ENCODE measurements at regions not wholly inside any gene's neighbourhood (a gene's known extent, or its start where the extent isn't known, plus 50 kb on each side); places are given as distances from the start of the nearest gene placed in this dataset.

GRCh38 chr2:220044383-220044782 is 417.0 kb downstream of the SLC4A3 start:
- intact Hi-C loops (cut with micrococcal nuclease), result no loop called here
- Mint-ChIP-seq H3K36me3 (ENCODE audit: low read depth) (no peaks in the 10 kb centered on the region), H3K27me3 (ENCODE audit: low read depth) (peaks cover 2% of the 10 kb centered on the region), H3K4me1 (ENCODE audit: low read depth) (no peaks in the 10 kb centered on the region), H3K27ac (no peak overlapping the region), H3K4me3 (no peak overlapping the region), H3K9me3 (peaks cover 2% of the 10 kb centered on the region)
- CTCF ChIA-PET, result no interaction called here
- no peak for DNase-seq

DNA sequence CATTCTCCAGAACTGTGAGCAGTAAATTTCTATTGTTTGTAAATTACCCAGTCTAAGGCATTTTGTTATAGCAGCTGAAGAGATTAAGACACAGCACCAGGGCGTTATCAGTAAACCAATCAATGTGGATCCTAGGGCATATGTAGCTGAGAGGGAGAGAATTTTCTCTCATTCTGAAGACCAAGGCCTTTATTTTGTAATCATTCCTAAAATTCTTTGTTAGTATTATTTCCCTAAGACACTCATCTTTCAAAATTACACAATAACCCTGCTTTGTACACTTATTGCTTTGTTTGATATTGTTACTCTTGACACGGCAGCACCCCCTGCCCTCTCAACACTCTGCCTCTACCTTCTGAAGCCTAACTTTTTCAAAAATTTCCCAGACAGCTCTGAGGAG is 419.1 kb downstream of the SLC4A3 start:
- peaks cover 2% of the 10 kb centered on the region for H3K27me3 Mint-ChIP-seq (ENCODE audit: low read depth)
- H3K9me3 Mint-ChIP-seq, result peaks cover 2% of the 10 kb centered on the region
- CTCF ChIA-PET, result no interaction called here
- H3K27ac Mint-ChIP-seq, result no peak overlapping the region
- no peak for DNase-seq
- intact Hi-C loops (cut with micrococcal nuclease), result no loop called here
- no peak overlapping the region for H3K4me3 Mint-ChIP-seq
- H3K4me1 Mint-ChIP-seq (ENCODE audit: low read depth), result no peaks in the 10 kb centered on the region
- no peaks in the 10 kb centered on the region for H3K36me3 Mint-ChIP-seq (ENCODE audit: low read depth)

DNA sequence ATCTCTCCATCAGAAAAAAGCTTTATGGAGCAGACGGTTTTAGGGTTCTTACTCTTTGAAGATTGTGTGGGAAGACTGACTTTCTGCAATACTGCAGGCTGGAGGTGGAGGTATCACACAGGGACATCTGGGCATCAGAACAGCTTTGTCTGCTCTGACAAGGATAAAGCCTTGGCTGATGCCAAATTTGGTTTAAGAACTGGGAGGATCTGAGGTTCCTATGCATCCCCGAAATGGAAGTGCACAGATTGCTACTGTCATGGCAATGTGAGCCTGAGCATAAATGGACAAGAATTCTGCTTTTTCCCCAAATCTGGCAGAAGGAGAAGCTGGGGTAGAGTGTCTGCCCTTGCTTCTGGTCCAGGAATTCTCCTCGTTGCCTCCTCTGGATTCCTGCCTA is 424.3 kb downstream of the SLC4A3 start:
- Mint-ChIP-seq H3K27me3 (ENCODE audit: low read depth) (no peaks in the 10 kb centered on the region), H3K4me3 (no peak overlapping the region), H3K27ac (no peak overlapping the region), H3K36me3 (ENCODE audit: low read depth) (no peaks in the 10 kb centered on the region), H3K4me1 (ENCODE audit: low read depth) (no peaks in the 10 kb centered on the region), H3K9me3 (peaks cover 2% of the 10 kb centered on the region)
- CTCF ChIA-PET, result no interaction called here
- DNase-seq, result no peak
- intact Hi-C loops (cut with micrococcal nuclease), result no loop called here

DNA sequence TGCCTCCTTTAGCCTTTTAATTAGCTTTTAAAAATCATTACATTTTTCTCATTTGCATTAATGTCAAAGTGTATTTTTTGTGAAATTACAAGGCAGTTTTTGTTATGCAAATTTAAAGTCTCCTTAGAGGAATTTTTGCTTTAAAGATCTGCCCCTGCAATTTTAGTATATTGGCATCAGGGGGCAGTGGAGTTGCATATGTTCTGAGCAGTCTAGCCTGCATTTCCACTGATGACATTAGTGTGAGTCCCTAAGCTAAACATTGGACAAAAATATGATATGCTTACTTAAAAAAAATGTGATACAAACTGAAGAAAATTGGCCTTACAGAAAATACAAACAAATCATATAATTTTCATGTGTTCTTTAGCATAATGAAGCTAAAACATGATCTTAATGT is 426.5 kb downstream of the SLC4A3 start:
- Mint-ChIP-seq H3K27me3 (ENCODE audit: low read depth) (no peaks in the 10 kb centered on the region), H3K27ac (no peak overlapping the region), H3K36me3 (ENCODE audit: low read depth) (no peaks in the 10 kb centered on the region), H3K4me1 (ENCODE audit: low read depth) (no peaks in the 10 kb centered on the region), H3K9me3 (peaks cover 2% of the 10 kb centered on the region), H3K4me3 (no peak overlapping the region)
- intact Hi-C loops (cut with micrococcal nuclease), result loop anchor here (2.0 kb wide), 1 partner anchor 1519 kb away; the partner anchor contains the start of gene EPHA4
- no peak for DNase-seq
- CTCF ChIA-PET, result no interaction called here

DNA sequence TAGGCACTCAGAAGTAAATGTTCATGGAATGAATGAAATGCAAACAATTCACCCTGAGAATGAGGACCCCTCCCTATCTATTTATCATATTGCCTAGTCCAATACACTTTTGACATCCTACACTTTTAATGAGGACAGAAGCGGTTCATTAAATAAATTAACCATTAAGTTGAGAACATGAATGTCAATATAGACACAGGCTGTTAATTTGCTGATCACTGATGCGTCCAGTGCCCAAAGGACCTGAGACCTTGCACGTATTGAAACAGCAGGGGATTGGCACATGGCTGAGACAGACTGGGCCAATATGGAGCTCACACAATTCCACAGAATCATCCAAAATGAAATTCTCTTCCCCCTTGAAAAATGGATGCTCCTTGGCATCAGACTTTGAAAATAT is 430.0 kb downstream of the SLC4A3 start:
- Mint-ChIP-seq H3K4me3 (no peak overlapping the region), H3K4me1 (ENCODE audit: low read depth) (no peaks in the 10 kb centered on the region), H3K36me3 (ENCODE audit: low read depth) (no peaks in the 10 kb centered on the region), H3K27me3 (ENCODE audit: low read depth) (peaks cover 1% of the 10 kb centered on the region), H3K27ac (no peak overlapping the region), H3K9me3 (peaks cover 2% of the 10 kb centered on the region)
- intact Hi-C loops (cut with micrococcal nuclease), result no loop called here
- CTCF ChIA-PET, result no interaction called here
- DNase-seq, result no peak

DNA sequence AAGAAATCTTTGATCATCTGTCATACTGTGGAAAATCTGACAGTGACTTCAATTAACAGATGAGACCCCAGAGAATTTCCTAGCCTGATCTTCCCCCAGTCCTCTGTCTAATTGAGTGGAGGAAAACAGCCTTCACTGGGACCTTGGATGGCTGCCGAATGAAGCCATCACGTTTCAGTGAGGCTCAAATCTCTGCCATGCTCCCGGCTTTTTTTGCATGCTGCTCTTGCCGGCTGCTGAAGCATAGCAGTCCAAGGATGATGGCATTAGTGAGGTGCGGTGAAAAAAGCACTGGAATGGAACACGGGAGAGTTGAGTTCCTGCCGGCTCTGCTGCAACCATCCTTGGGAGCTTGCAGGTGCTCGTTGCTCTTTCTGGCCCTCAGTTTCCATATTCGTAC is 430.5 kb downstream of the SLC4A3 start:
- no peak overlapping the region for H3K27ac Mint-ChIP-seq

DNA sequence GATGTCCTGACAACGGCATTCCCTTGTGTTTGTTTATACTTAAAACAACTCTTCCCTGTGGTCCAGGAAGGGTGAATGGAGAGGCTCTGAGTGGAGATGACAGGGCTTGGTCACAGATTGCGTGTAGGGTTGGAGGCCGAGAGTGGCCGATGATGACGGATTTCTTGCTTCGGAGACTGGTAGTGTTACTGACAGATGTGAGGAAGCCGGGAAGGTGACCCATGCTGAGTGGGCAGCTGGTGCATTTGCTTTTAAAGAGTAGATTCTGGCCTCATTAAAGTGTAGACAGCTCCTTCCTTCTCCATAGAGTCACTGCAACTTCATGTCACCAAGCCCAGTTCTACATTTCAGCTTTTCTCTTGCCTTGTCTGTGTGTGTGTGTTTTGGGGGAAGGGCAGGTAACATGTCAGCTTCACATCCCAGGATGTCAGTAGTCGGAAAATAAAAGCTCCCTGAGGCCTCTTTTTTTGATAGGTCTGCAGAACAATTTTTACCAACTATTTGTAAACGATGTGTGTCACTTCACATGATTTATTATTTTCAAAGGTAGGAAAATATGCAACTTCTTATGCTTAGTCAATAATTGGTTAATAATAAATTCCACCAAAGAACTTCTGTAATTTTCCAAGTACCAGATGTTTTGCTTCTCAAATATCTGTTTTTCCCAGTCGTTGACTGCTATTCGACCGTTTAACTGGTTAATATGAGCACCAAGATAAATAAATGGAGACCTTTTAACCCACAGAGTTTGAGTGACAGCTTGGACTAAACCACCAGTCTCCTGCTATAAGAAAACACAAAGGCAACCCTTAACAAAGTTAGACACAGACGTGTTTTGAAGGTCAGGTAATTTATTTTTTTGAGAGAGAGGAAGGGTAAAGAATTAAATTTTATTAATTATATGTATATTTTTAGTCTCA is 436.9 kb downstream of the SLC4A3 start:
- CTCF ChIA-PET, result no interaction called here
- Mint-ChIP-seq H3K27ac (no peak overlapping the region), H3K27me3 (ENCODE audit: low read depth) (peaks cover under 1% of the 10 kb centered on the region), H3K4me1 (ENCODE audit: low read depth) (no peaks in the 10 kb centered on the region), H3K4me3 (no peak overlapping the region), H3K36me3 (ENCODE audit: low read depth) (no peaks in the 10 kb centered on the region), H3K9me3 (no peaks in the 10 kb centered on the region)
- no peak for DNase-seq
- intact Hi-C loops (cut with micrococcal nuclease), result no loop called here

More for the DNA sequence above, 430.5 kb downstream of the SLC4A3 start:
- no peaks in the 10 kb centered on the region for H3K4me1 Mint-ChIP-seq (ENCODE audit: low read depth)
- DNase-seq, result no peak
- H3K4me3 Mint-ChIP-seq, result no peak overlapping the region
- H3K27me3 Mint-ChIP-seq (ENCODE audit: low read depth), result peaks cover 1% of the 10 kb centered on the region
- intact Hi-C loops (cut with micrococcal nuclease), result no loop called here
- peaks cover 2% of the 10 kb centered on the region for H3K9me3 Mint-ChIP-seq
- CTCF ChIA-PET, result no interaction called here
- H3K36me3 Mint-ChIP-seq (ENCODE audit: low read depth), result no peaks in the 10 kb centered on the region

DNA sequence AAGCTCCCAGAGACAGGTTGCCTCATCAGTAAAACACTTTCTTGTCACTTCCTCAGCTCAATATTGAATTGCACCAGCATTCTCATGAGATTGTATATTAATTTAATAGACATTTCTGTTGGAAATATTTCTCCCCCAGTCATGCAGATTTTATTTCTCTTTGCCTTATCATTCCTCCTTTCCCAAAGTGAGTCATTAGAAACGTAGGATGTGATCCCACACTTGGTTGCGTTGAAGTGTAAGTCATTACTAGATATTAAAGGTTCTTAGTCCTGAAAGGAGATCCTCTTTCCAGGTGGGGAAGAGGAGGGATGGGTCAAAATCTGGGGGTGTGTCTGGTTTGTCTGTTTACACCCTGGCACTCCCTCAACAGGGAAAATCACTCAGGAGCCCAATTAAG is 438.2 kb downstream of the SLC4A3 start:
- Mint-ChIP-seq H3K27me3 (ENCODE audit: low read depth) (no peaks in the 10 kb centered on the region), H3K36me3 (ENCODE audit: low read depth) (no peaks in the 10 kb centered on the region), H3K4me3 (no peak overlapping the region), H3K27ac (no peak overlapping the region), H3K4me1 (ENCODE audit: low read depth) (no peaks in the 10 kb centered on the region), H3K9me3 (no peaks in the 10 kb centered on the region)
- DNase-seq, result no peak
- intact Hi-C loops (cut with micrococcal nuclease), result no loop called here
- CTCF ChIA-PET, result no interaction called here

- H3K36me3 Mint-ChIP-seq (ENCODE audit: low read depth), result no peaks in the 10 kb centered on the region
- CTCF ChIA-PET, result interaction anchor here (0.6 kb wide), 1 partner anchor 1086 kb away, joined by 3 read pairs; no protein-coding TSS in a partner anchor
- no peak overlapping the region for H3K4me3 Mint-ChIP-seq
- intact Hi-C loops (cut with micrococcal nuclease), result no loop called here
- no peaks in the 10 kb centered on the region for H3K9me3 Mint-ChIP-seq
- no peak for DNase-seq
- H3K4me1 Mint-ChIP-seq (ENCODE audit: low read depth), result no peaks in the 10 kb centered on the region
- no peaks in the 10 kb centered on the region for H3K27me3 Mint-ChIP-seq (ENCODE audit: low read depth)
- H3K27ac Mint-ChIP-seq, result no peak overlapping the region
These were observed 441.4 kb downstream of the SLC4A3 start for GRCh38 chr2:220068846-220069245.

- intact Hi-C loops (cut with micrococcal nuclease), result no loop called here
- Mint-ChIP-seq H3K9me3 (no peaks in the 10 kb centered on the region), H3K4me1 (ENCODE audit: low read depth) (no peaks in the 10 kb centered on the region), H3K4me3 (no peak overlapping the region), H3K36me3 (ENCODE audit: low read depth) (no peaks in the 10 kb centered on the region), H3K27ac (no peak overlapping the region), H3K27me3 (ENCODE audit: low read depth) (peaks cover 1% of the 10 kb centered on the region)
- CTCF ChIA-PET, result no interaction called here
- DNase-seq, result no peak
These were observed 442.9 kb downstream of the SLC4A3 start for GRCh38 chr2:220070349-220070748.

GRCh38 chr2:220071696-220072095 is 444.3 kb downstream of the SLC4A3 start:
- H3K4me1 Mint-ChIP-seq (ENCODE audit: low read depth), result no peaks in the 10 kb centered on the region
- H3K27me3 Mint-ChIP-seq (ENCODE audit: low read depth), result peaks cover 2% of the 10 kb centered on the region
- H3K4me3 Mint-ChIP-seq, result no peak overlapping the region
- no peak for DNase-seq
- H3K36me3 Mint-ChIP-seq (ENCODE audit: low read depth), result no peaks in the 10 kb centered on the region
- CTCF ChIA-PET, result no interaction called here
- intact Hi-C loops (cut with micrococcal nuclease), result no loop called here
- no peak overlapping the region for H3K27ac Mint-ChIP-seq
- H3K9me3 Mint-ChIP-seq, result no peaks in the 10 kb centered on the region

GRCh38 chr2:220072669-220073220 is 445.3 kb downstream of the SLC4A3 start:
- CTCF ChIA-PET, result no interaction called here
- H3K27me3 Mint-ChIP-seq (ENCODE audit: low read depth), result peaks cover 2% of the 10 kb centered on the region

DNA sequence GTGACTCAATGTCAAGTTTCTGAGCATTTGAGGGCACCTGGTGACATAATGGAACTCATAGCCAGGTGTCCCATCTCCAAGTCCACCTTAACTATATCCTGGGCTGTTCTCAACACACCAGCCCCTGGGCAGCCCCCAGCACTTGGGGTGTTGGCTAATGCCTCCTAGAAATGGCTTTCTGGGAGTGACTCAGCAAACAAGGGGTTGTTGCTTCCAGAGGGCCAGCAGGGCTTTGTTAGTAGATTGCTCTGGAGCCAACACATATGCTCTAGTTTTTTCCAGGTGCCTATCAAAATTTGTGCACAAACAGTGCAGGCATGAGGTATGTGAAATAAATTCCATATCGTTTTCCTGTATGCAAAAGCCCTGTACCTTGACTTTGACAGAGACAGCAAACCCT is 448.4 kb downstream of the SLC4A3 start:
- H3K4me3 Mint-ChIP-seq, result no peak overlapping the region
- intact Hi-C loops (cut with micrococcal nuclease), result no loop called here
- CTCF ChIA-PET, result no interaction called here
- H3K9me3 Mint-ChIP-seq, result no peaks in the 10 kb centered on the region
- H3K27me3 Mint-ChIP-seq (ENCODE audit: low read depth), result peaks cover 2% of the 10 kb centered on the region
- no peak for DNase-seq
- no peaks in the 10 kb centered on the region for H3K4me1 Mint-ChIP-seq (ENCODE audit: low read depth)
- no peaks in the 10 kb centered on the region for H3K36me3 Mint-ChIP-seq (ENCODE audit: low read depth)
- H3K27ac Mint-ChIP-seq, result no peak overlapping the region

More at GRCh38 chr2:220072669-220073220, 445.3 kb downstream of the SLC4A3 start:
- intact Hi-C loops (cut with micrococcal nuclease), result no loop called here
- Mint-ChIP-seq H3K27ac (no peak overlapping the region), H3K4me3 (no peak overlapping the region), H3K9me3 (no peaks in the 10 kb centered on the region), H3K4me1 (ENCODE audit: low read depth) (no peaks in the 10 kb centered on the region), H3K36me3 (ENCODE audit: low read depth) (no peaks in the 10 kb centered on the region)
- DNase-seq, result no peak

Data from activated naive CD4-positive, alpha-beta T cell treated with anti-CD3 and anti-CD28 coated beads for 36 hours (primary cell).